Gastroesophageal sphincter (tissue), 4 donors: ENCODE measurements at regions not wholly inside any gene's neighbourhood (a gene's known extent, or its start where the extent isn't known, plus 50 kb on each side); places are given as distances from the start of the nearest gene placed in this dataset.

Source experiments
- ATAC-seq: fragments of 150-250 bp; one replicate; pipeline ENCODE4 v1.9.1; 2016; ENCODE audit warnings: mild to moderate bottlenecking, moderate library complexity
- H3K27ac ChIP-seq, 4 donors: fragments of 200-600 bp; sonication (generic) in 3 of 4; 1 replicate in 3 of 4; 2 replicates in 1 of 4; pipeline ENCODE4 v1.5.1; 2016 to 2019
- H3K27me3 ChIP-seq: fragments of 200-600 bp; sonication (generic); one replicate; pipeline ENCODE4 v1.5.1; 2019
- H3K36me3 ChIP-seq, 2 donors: fragments of 200-600 bp; sonication (generic); one replicate each; pipeline ENCODE4 v1.5.1; 2019; ENCODE audit warnings: control low read depth in 1 of 2
- H3K4me1 ChIP-seq, 3 donors: fragments of 200-600 bp; sonication (generic); 1 replicate in 2 of 3; 2 replicates in 1 of 3; pipeline ENCODE4 v1.5.1; 2016 to 2019; ENCODE audit warnings: control low read depth in 2 of 3
- H3K4me3 ChIP-seq, 2 donors: fragments of 200-600 bp; sonication (generic); one replicate each; pipeline ENCODE4 v1.5.1; 2019; ENCODE audit warnings: mild to moderate bottlenecking in 1 of 2, moderate library complexity in 1 of 2
- H3K9me3 ChIP-seq, 3 donors: fragments of 200-600 bp; sonication (generic); one replicate each; pipeline ENCODE4 v1.5.1; 2017 to 2019; ENCODE audit warnings: control low read depth in 2 of 3
- EP300 ChIP-seq: sonication (generic); formaldehyde crosslinking; IDR thresholded peaks from one replicate; pipeline ENCODE4 v1.6.1; 2017; ENCODE audit warnings: antibody characterized with exemption, mild to moderate bottlenecking
- POLR2A ChIP-seq, 2 donors: fragments of 450-650 bp; IDR thresholded peaks; one replicate each; pipeline ENCODE4 v1.6.1; 2017; ENCODE audit warnings: antibody characterized with exemption in 2 of 2, mild to moderate bottlenecking in 2 of 2, moderate library complexity in 1 of 2
- POLR2AphosphoS5 ChIP-seq: sonication (generic); formaldehyde crosslinking; IDR thresholded peaks from one replicate; pipeline ENCODE4 v1.6.1; 2017; ENCODE audit warnings: antibody characterized with exemption
- WGBS, 2 donors: methylation state at CpG; one replicate each; pipeline ENCODE4 v1.1.5; 2018; ENCODE audit warnings: low coverage in 1 of 2; 5-methylcytosine and 5-hydroxymethylcytosine counted together
- TF ChIP-seq, protein P1 (sequence below), 4 experiments: fragments of 200-600 bp in 2 of 4; fragments of 450-650 bp in 2 of 4; sonication (generic) in 1 of 4; IDR thresholded peaks; one replicate each; pipeline ENCODE4 v1.5.1; 2017 to 2019; ENCODE audit warnings: antibody characterized with exemption in 4 of 4, mild to moderate bottlenecking in 2 of 4, moderate library complexity in 2 of 4

DNA sequence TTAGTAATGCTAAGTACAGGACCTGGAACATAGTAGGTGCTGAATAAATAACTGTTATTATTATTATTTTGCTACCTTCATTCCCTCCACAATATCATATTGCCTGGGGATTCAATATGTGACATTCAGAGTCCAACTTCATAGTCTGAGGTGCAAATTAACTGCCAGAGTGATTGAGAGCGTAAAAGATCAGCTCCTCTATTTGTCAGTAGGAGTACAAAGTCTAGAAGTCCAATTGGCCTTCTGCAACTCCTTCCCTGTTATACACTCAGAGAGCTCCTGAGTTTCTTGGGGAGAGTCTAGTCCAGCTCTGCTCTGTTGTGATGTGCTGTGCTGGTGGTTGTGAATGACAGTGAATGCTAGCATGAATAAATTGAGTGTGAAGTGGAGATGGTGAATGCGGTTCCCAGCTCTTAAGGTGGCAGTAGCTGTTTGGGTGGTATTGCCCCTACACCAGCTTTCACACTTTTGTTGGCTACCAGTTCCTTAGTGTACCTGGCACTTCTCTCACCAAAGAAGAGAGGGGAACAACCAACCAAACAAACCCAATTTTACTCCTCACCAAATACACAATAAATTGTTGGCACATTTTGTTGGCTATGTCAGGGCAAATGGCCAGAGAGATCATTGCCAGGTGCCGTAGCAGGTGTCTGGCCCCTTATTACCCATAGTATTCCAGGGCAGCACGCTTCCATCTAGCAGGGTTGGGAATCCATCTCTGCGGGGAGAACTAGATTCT, 270.1 kb upstream of the TBL1XR1 start:
- no peak for TF ChIP-seq POLR2A (IDR thresholded peaks at IDR 0.05)
- H3K4me1 ChIP-seq, result peaks cover 5 to 44% (median 21%) of the 10 kb centered on the region in 3 donors
- H3K27me3 ChIP-seq, result no peaks in the 10 kb centered on the region
- H3K27ac ChIP-seq, result peak overlapping the region in 1 of 4 donors; percentile 81
- no peaks in the 10 kb centered on the region for H3K36me3 ChIP-seq
- H3K9me3 ChIP-seq, result no peaks in the 10 kb centered on the region
- H3K4me3 ChIP-seq, result no peak overlapping the region
- WGBS, 2 donors, result 94 to 100% methylated on average over 1 to 5 of the region's 5 CpGs
- no peak for ATAC-seq

DNA sequence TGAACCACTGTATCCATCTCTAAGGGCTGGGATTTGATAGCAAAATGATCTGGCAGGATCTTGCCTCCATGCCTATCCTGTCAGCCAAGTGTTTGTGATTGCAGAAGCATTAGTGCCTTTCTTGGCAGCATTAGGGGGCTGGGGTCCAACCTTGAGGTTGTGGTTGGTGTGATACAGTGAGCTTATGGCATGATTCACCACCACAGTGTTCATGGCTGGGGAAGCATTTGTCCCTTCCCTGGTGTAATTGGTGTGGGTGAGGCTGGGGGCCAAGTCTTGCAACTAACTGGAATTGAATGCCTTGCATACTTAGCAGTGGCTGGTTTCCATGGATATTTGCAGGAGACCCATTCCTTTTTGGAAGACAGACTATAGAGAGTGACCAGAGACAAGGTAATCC, 271.0 kb upstream of the TBL1XR1 start:
- no peaks in the 10 kb centered on the region for H3K36me3 ChIP-seq
- no peaks in the 10 kb centered on the region for H3K27me3 ChIP-seq
- no peak overlapping the region for H3K4me3 ChIP-seq
- peak; percentile 32 for ATAC-seq
- H3K9me3 ChIP-seq, result no peaks in the 10 kb centered on the region
- TF ChIP-seq, protein P1, sequence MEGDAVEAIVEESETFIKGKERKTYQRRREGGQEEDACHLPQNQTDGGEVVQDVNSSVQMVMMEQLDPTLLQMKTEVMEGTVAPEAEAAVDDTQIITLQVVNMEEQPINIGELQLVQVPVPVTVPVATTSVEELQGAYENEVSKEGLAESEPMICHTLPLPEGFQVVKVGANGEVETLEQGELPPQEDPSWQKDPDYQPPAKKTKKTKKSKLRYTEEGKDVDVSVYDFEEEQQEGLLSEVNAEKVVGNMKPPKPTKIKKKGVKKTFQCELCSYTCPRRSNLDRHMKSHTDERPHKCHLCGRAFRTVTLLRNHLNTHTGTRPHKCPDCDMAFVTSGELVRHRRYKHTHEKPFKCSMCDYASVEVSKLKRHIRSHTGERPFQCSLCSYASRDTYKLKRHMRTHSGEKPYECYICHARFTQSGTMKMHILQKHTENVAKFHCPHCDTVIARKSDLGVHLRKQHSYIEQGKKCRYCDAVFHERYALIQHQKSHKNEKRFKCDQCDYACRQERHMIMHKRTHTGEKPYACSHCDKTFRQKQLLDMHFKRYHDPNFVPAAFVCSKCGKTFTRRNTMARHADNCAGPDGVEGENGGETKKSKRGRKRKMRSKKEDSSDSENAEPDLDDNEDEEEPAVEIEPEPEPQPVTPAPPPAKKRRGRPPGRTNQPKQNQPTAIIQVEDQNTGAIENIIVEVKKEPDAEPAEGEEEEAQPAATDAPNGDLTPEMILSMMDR (IDR thresholded peaks at IDR 0.05), result no peak
- TF ChIP-seq POLR2A (IDR thresholded peaks at IDR 0.05) (no peak), EP300 (no peak)
- H3K4me1 ChIP-seq, result peaks cover 5 to 41% (median 19%) of the 10 kb centered on the region in 3 donors
- H3K27ac ChIP-seq, result no peak overlapping the region

DNA sequence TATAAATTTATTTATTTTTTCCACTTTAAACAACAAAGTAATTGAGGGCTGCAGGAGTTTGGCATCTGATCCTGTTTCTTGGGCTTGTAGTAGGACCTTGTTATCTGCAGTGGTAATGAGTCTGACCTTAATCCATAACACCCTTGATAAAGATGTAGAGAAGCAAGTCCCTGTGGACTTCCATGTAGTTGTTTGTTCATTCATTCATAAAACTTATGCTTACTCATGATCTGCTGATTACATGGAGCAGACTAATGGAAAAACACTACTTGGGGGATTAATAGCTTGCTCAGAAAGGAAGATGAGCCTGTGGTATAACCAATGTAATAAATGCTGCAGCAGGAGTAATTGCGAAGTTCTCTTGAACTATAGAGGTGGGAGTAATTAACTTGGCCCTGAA, 271.5 kb upstream of the TBL1XR1 start:
- Histone ChIP-seq H3K27me3 (no peaks in the 10 kb centered on the region), H3K36me3 (no peaks in the 10 kb centered on the region), H3K4me1 (peaks cover 5 to 38% (median 17%) of the 10 kb centered on the region in 3 donors), H3K4me3 (no peak overlapping the region), H3K27ac (no peak overlapping the region), H3K9me3 (no peaks in the 10 kb centered on the region)
- no peak for TF ChIP-seq POLR2A (IDR thresholded peaks at IDR 0.05)
- TF ChIP-seq POLR2AphosphoS5, result no peak
- no peak for TF ChIP-seq EP300
- TF ChIP-seq, protein P1 (IDR thresholded peaks at IDR 0.05), result no peak
- ATAC-seq, result no peak
- 38 to 100% methylated on average over 1 of the region's 1 CpG for WGBS, 2 donors

DNA sequence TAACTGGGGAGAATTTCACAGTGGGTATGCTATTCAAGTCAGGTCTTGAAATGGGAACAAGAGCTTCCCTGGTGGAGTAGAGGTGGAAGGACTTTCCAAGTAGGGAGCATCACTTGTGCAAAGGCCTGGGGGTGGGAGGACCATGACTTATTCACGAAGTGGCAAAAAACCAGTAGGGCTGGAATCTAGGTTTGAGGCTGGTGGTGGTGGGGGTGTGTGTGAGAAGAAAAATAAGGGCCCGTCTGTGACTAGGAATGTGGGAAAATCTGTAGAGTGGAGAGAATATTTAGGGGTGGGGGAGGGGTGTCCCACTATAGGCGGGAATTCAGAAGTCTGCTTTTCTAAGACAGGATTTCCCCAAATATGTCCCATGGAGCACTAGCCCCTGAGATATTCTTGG, 271.9 kb upstream of the TBL1XR1 start:
- TF ChIP-seq, protein P1 (IDR thresholded peaks at IDR 0.05), result no peak
- TF ChIP-seq POLR2AphosphoS5, result no peak
- no peak for TF ChIP-seq EP300
- no peak for ATAC-seq
- H3K9me3 ChIP-seq, result no peaks in the 10 kb centered on the region
- no peaks in the 10 kb centered on the region for H3K36me3 ChIP-seq
- no peak overlapping the region for H3K4me3 ChIP-seq
- no peaks in the 10 kb centered on the region for H3K27me3 ChIP-seq
- peaks cover 4 to 34% (median 13%) of the 10 kb centered on the region in 3 donors for H3K4me1 ChIP-seq
- no peak overlapping the region for H3K27ac ChIP-seq
- 87 to 100% methylated on average over 3 of the region's 3 CpGs for WGBS, 2 donors

DNA sequence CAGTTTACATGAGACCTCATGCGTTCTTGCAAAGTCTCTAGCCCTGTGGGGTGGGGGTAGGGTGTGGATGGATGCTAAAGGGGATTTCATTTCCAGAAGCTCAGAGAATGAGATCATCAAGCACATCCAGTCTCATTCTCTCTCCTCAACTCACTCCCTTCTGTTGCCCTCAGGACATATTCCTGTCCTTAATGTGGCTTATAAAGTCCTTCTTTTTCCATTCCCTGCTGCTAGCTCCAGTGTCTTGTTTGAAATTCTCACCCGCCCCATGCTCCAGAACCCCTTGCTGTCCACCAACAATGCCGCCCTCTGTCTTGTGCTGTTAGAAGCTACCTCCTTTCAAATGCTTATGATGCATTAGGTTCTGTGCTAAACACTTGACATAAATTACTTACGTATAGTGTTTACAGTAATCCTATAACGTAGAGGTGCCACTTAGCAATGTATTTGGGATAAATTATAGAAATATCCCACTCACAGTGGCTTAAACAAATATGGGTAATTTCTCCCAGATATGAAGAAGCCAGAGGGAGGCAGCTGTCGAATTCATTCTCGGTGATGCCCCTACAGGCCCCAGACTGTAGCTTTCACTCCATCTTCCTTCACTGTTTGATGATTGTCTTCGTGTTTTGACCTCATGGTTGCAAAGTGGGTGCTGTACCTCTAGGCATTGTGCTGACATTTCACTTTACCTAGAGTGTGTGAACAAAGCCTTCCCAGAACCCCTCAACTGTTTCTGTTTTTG, 273.1 kb upstream of the TBL1XR1 start:
- no peak for ATAC-seq
- Histone ChIP-seq H3K4me3 (no peak overlapping the region), H3K36me3 (no peaks in the 10 kb centered on the region), H3K9me3 (no peaks in the 10 kb centered on the region), H3K27me3 (no peaks in the 10 kb centered on the region), H3K27ac (peak overlapping the region in 1 of 4 donors; percentile 14), H3K4me1 (peaks cover 0 to 24% (median 9%) of the 10 kb centered on the region in 3 donors)
- TF ChIP-seq POLR2AphosphoS5 (no peak), POLR2A (IDR thresholded peaks at IDR 0.05) (no peak), EP300 (no peak)
- TF ChIP-seq, protein P1 (IDR thresholded peaks at IDR 0.05), result no peak
- 79 to 85% methylated on average over 4 to 8 of the region's 8 CpGs for WGBS, 2 donors
